Stimulated activated CD4-positive, alpha-beta T cell treated with anti-CD3 and anti-CD28 coated beads, Interleukin-15, amount 100 ng/mL, for 48 hours (primary cell): ENCODE measurements at regions not wholly inside any gene's neighbourhood (a gene's known extent, or its start where the extent isn't known, plus 50 kb on each side); places are given as distances from the start of the nearest gene placed in this dataset.

ENCODE experiments used
- DNase-seq, 2 donors: peaks; one replicate each; pipeline ENCODE4 v3.0.0-alpha.2; 2020; ENCODE audit warnings: low read depth in 2 of 2

- no peak for DNase-seq
Observed at GRCh38 chr9:79312686-79313421, 258.9 kb upstream of the TLE4 start.

GRCh38 chr9:79325501-79325900 is 246.3 kb upstream of the TLE4 start:
- no peak for DNase-seq

- no peak for DNase-seq
Observed at GRCh38 chr9:79329861-79330260, 241.9 kb upstream of the TLE4 start.

- no peak for DNase-seq
Observed at GRCh38 chr9:79334001-79334400, 237.8 kb upstream of the TLE4 start.

GRCh38 chr9:79334711-79335110 is 237.1 kb upstream of the TLE4 start:
- DNase-seq, result no peak

- DNase-seq, result no peak
Observed at GRCh38 chr9:79335987-79336386, 235.8 kb upstream of the TLE4 start.

- DNase-seq, result no peak
Observed at GRCh38 chr9:79341561-79341960, 230.2 kb upstream of the TLE4 start.

GRCh38 chr9:79346350-79347020 is 225.3 kb upstream of the TLE4 start:
- no peak for DNase-seq

GRCh38 chr9:79352322-79352721 is 219.4 kb upstream of the TLE4 start:
- DNase-seq, result no peak

- DNase-seq, result no peak
Observed at GRCh38 chr9:79353856-79354520, 217.8 kb upstream of the TLE4 start.

- no peak for DNase-seq
Observed at GRCh38 chr9:79357194-79357593, 214.6 kb upstream of the TLE4 start.

- no peak for DNase-seq
Observed at GRCh38 chr9:79357616-79358015, 214.1 kb upstream of the TLE4 start.

GRCh38 chr9:79360387-79361347 is 211.1 kb upstream of the TLE4 start:
- DNase-seq, result no peak

GRCh38 chr9:79362100-79363081 is 209.4 kb upstream of the TLE4 start:
- DNase-seq, result no peak

GRCh38 chr9:79369676-79370075 is 202.1 kb upstream of the TLE4 start:
- DNase-seq, result no peak

- no peak for DNase-seq
Observed at GRCh38 chr9:79371301-79371700, 200.5 kb upstream of the TLE4 start.

- no peak for DNase-seq
Observed at GRCh38 chr9:79371948-79372555, 199.7 kb upstream of the TLE4 start.

GRCh38 chr9:79377339-79377855 is 194.4 kb upstream of the TLE4 start:
- DNase-seq, result no peak

- DNase-seq, result no peak
Observed at GRCh38 chr9:79378107-79378506, 193.7 kb upstream of the TLE4 start.

GRCh38 chr9:79382044-79382443 is 189.7 kb upstream of the TLE4 start:
- no peak for DNase-seq
